ENCODE measurements at regions not wholly inside any gene's neighbourhood (a gene's known extent, or its start where the extent isn't known, plus 50 kb on each side); places are given as distances from the start of the nearest gene placed in this dataset.

GRCh38 chr6:170232186-170233002 lies 58.5 kb downstream of the DLL1 start:
- 83% methylated on average over 24 of the region's 24 CpGs for WGBS

GRCh38 chr6:170231293-170232185 lies 59.3 kb downstream of the DLL1 start:
- Histone ChIP-seq H3K9ac (ENCODE audit: low read length) (peak overlapping the region; percentile 25), H2BK120ac (ENCODE audit: low read depth, low read length) (no peak overlapping the region), H3K23ac (ENCODE audit: low read length in 2 of 2) (no peak overlapping the region), H3K18ac (ENCODE audit: low read depth in 1 of 2, low read length in 2 of 2) (no peak overlapping the region), H3K79me1 (replicated peaks; ENCODE audit: low read length, poor library complexity, severe bottlenecking) (no peaks in the 10 kb centered on the region), H2BK5ac (ENCODE audit: low read depth, low read length, poor library complexity, severe bottlenecking) (no peak overlapping the region), H3K4ac (ENCODE audit: low read depth in 1 of 2, low read length in 2 of 2) (no peak overlapping the region), H3K36me3 (ENCODE audit: control insufficient read depth in 1 of 2, insufficient read depth in 2 of 2, low read depth in 1 of 2, low read length in 2 of 2) (no peaks in the 10 kb centered on the region), H3K27ac (ENCODE audit: low read length, poor library complexity, severe bottlenecking) (no peak overlapping the region), H2AFZ (ENCODE audit: low read depth, low read length) (no peak overlapping the region), H2BK15ac (ENCODE audit: low read depth, poor library complexity, severe bottlenecking) (no peak overlapping the region), H3K4me2 (ENCODE audit: low read length, poor library complexity, severe bottlenecking) (no peak overlapping the region), H4K91ac (ENCODE audit: low read length) (no peak overlapping the region), H2BK12ac (ENCODE audit: low read length in 2 of 2) (no peak overlapping the region), H3K9me3 (ENCODE audit: control insufficient read depth, low read length) (no peaks in the 10 kb centered on the region), H4K8ac (ENCODE audit: low read length) (no peak overlapping the region), H3K27me3 (ENCODE audit: control insufficient read depth in 1 of 2, insufficient read depth in 1 of 2, low read length in 2 of 2) (peaks cover 9 to 27% of the 10 kb centered on the region in 2 experiments), H2AK5ac (ENCODE audit: low read length, severe bottlenecking) (no peak overlapping the region), H3K14ac (ENCODE audit: low read length in 2 of 2) (no peak overlapping the region), H3K4me1 (ENCODE audit: control insufficient read depth, insufficient read depth, low read depth, low read length) (peaks cover 18% of the 10 kb centered on the region), H3K4me3 (ENCODE audit: insufficient read depth in 1 of 2, low read depth in 1 of 2, low read length in 2 of 2) (no peak overlapping the region)
- 74% methylated on average over 22 of the region's 22 CpGs for WGBS
- DNase-seq: no peak

More at GRCh38 chr6:170232186-170233002, 58.5 kb downstream of the DLL1 start:
- no peak overlapping the region for H4K8ac ChIP-seq (ENCODE audit: low read length)
- no peak overlapping the region for H2BK120ac ChIP-seq (ENCODE audit: low read depth, low read length)
- H3K79me1 ChIP-seq (replicated peaks; ENCODE audit: low read length, poor library complexity, severe bottlenecking): no peaks in the 10 kb centered on the region
- H3K4me1 ChIP-seq (ENCODE audit: control insufficient read depth, insufficient read depth, low read depth, low read length): peaks cover 15% of the 10 kb centered on the region
- H3K9me3 ChIP-seq (ENCODE audit: control insufficient read depth, low read length): no peaks in the 10 kb centered on the region
- H3K27ac ChIP-seq (ENCODE audit: low read length, poor library complexity, severe bottlenecking): no peak overlapping the region
- H2AK5ac ChIP-seq (ENCODE audit: low read length, severe bottlenecking): no peak overlapping the region
- H3K27me3 ChIP-seq (ENCODE audit: control insufficient read depth in 1 of 2, insufficient read depth in 1 of 2, low read length in 2 of 2): peaks cover 9 to 26% of the 10 kb centered on the region in 2 experiments
- H3K18ac ChIP-seq (ENCODE audit: low read depth in 1 of 2, low read length in 2 of 2): no peak overlapping the region
- no peak overlapping the region for H3K14ac ChIP-seq (ENCODE audit: low read length in 2 of 2)
- H2AFZ ChIP-seq (ENCODE audit: low read depth, low read length): no peak overlapping the region
- H2BK15ac ChIP-seq (ENCODE audit: low read depth, poor library complexity, severe bottlenecking): no peak overlapping the region
- no peak overlapping the region for H2BK5ac ChIP-seq (ENCODE audit: low read depth, low read length, poor library complexity, severe bottlenecking)
- H2BK12ac ChIP-seq (ENCODE audit: low read length in 2 of 2): no peak overlapping the region
- H4K91ac ChIP-seq (ENCODE audit: low read length): no peak overlapping the region
- peak; percentile 3 for DNase-seq
- no peaks in the 10 kb centered on the region for H3K36me3 ChIP-seq (ENCODE audit: control insufficient read depth in 1 of 2, insufficient read depth in 2 of 2, low read depth in 1 of 2, low read length in 2 of 2)
- no peak overlapping the region for H3K4me2 ChIP-seq (ENCODE audit: low read length, poor library complexity, severe bottlenecking)
- H3K9ac ChIP-seq (ENCODE audit: low read length): peak overlapping the region; percentile 25
- H3K23ac ChIP-seq (ENCODE audit: low read length in 2 of 2): no peak overlapping the region
- H3K4ac ChIP-seq (ENCODE audit: low read depth in 1 of 2, low read length in 2 of 2): no peak overlapping the region
- no peak overlapping the region for H3K4me3 ChIP-seq (ENCODE audit: insufficient read depth in 1 of 2, low read depth in 1 of 2, low read length in 2 of 2)

DNA sequence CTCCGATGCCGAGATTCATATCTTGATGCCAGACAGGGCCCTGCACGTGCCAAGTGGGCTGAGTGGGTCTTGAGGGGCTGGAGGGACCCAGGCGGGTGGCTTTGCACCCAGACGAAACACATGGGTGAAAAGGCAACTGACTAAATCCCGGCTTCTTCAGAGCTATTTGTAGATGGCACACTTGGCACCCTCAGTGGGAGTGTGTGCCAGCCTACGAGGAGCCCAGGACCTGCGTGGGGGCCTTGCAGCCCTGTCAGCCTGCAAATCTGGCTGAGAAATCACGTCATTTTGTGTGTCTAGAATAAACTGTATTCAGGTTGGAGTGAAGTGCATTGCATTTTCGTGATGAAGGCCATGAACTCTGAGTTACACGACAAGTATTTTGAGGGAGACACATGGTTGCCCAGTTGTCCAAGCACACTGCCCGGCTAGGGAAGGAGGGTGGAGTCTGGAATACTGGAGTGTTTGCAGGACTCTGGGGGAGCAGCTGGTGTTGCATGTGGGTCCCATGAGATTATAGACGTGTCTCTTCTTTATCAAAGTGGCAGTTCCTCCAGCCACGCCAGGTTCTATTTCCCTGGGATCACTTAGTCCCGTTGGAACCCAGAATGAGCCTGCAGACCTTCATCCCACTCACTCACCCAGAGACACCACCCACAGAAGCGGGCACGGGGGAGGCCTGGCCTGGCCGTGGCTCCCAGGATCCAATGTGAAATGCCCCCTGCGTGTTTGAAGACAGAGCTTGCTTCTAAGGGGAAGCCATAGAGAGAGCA lies 60.2 kb downstream of the DLL1 start:
- peaks cover 6 to 33% of the 10 kb centered on the region in 2 experiments for H3K27me3 ChIP-seq (ENCODE audit: control insufficient read depth in 1 of 2, insufficient read depth in 1 of 2, low read length in 2 of 2)
- peak overlapping the region in 1 of 2 experiments; percentile 8 for H3K4me3 ChIP-seq (ENCODE audit: insufficient read depth in 1 of 2, low read depth in 1 of 2, low read length in 2 of 2)
- no peak overlapping the region for H3K4me2 ChIP-seq (ENCODE audit: low read length, poor library complexity, severe bottlenecking)
- 86% methylated on average over 19 of the region's 19 CpGs for WGBS
- no peak overlapping the region for H3K23ac ChIP-seq (ENCODE audit: low read length in 2 of 2)
- H3K27ac ChIP-seq (ENCODE audit: low read length, poor library complexity, severe bottlenecking): no peak overlapping the region
- no peak overlapping the region for H2BK12ac ChIP-seq (ENCODE audit: low read length in 2 of 2)
- H3K9ac ChIP-seq (ENCODE audit: low read length): no peak overlapping the region
- no peak overlapping the region for H2AK5ac ChIP-seq (ENCODE audit: low read length, severe bottlenecking)
- no peak overlapping the region for H3K14ac ChIP-seq (ENCODE audit: low read length in 2 of 2)
- H3K9me3 ChIP-seq (ENCODE audit: control insufficient read depth, low read length): no peaks in the 10 kb centered on the region
- no peak overlapping the region for H4K8ac ChIP-seq (ENCODE audit: low read length)
- no peak overlapping the region for H2BK15ac ChIP-seq (ENCODE audit: low read depth, poor library complexity, severe bottlenecking)
- no peak overlapping the region for H2BK120ac ChIP-seq (ENCODE audit: low read depth, low read length)
- H2BK5ac ChIP-seq (ENCODE audit: low read depth, low read length, poor library complexity, severe bottlenecking): no peak overlapping the region
- H4K91ac ChIP-seq (ENCODE audit: low read length): no peak overlapping the region
- no peaks in the 10 kb centered on the region for H3K79me1 ChIP-seq (replicated peaks; ENCODE audit: low read length, poor library complexity, severe bottlenecking)
- DNase-seq: no peak
- H3K36me3 ChIP-seq (ENCODE audit: control insufficient read depth in 1 of 2, insufficient read depth in 2 of 2, low read depth in 1 of 2, low read length in 2 of 2): no peaks in the 10 kb centered on the region
- no peak overlapping the region for H3K4ac ChIP-seq (ENCODE audit: low read depth in 1 of 2, low read length in 2 of 2)
- H2AFZ ChIP-seq (ENCODE audit: low read depth, low read length): no peak overlapping the region
- no peak overlapping the region for H3K18ac ChIP-seq (ENCODE audit: low read depth in 1 of 2, low read length in 2 of 2)
- peaks cover 18% of the 10 kb centered on the region for H3K4me1 ChIP-seq (ENCODE audit: control insufficient read depth, insufficient read depth, low read depth, low read length)

Measured in mesenchymal stem cell (in vitro differentiated cells and primary cell).